K562 (cell line): ENCODE measurements at regions not wholly inside any gene's neighbourhood (a gene's known extent, or its start where the extent isn't known, plus 50 kb on each side); places are given as distances from the start of the nearest gene placed in this dataset.

Experiments used
- ATF3 ChIP-seq, 2 experiments: fragments of 450-650 bp in 1 of 2; sonication (generic) in 1 of 2; formaldehyde crosslinking in 1 of 2; IDR thresholded peaks in 1 of 2; conservative IDR thresholded peaks in 1 of 2; 2 replicates each; pipeline versions ENCODE4 v1.6.1 to v1.8.1; 2016 to 2023; ENCODE audit warnings: mild to moderate bottlenecking in 2 of 2, moderate library complexity in 2 of 2, inconsistent platforms in 1 of 2, missing genetic modification reagents in 1 of 2
- ATF4 ChIP-seq: fragments of 450-650 bp; formaldehyde crosslinking; IDR thresholded peaks from 2 replicates; pipeline ENCODE4 v1.4.0; 2022; ENCODE audit warnings: mild to moderate bottlenecking, moderate library complexity
- EP400 ChIP-seq: fragments of 450-650 bp; IDR thresholded peaks from 2 replicates; pipeline ENCODE4 v1.6.1; 2017; ENCODE audit warnings: antibody characterized with exemption, mild to moderate bottlenecking, moderate library complexity
- FOSL1 ChIP-seq: fragments of 200-800 bp; sonication (Bioruptor generic); conservative IDR thresholded peaks from 2 replicates; pipeline ENCODE4 v1.6.1; 2016; ENCODE audit warnings: missing genetic modification characterization, missing compliant biosample characterization
- IRF9 ChIP-seq: fragments of 450-650 bp; IDR thresholded peaks from 2 replicates; pipeline ENCODE4 v1.6.1; 2016; ENCODE audit warnings: missing biosample characterization, missing genetic modification characterization
- JUNB ChIP-seq: fragments of 450-650 bp; formaldehyde crosslinking; conservative IDR thresholded peaks from 2 replicates; pipeline ENCODE4 v1.4.0; 2020; ENCODE audit warnings: mild to moderate bottlenecking
- NCOA2 ChIP-seq, 2 experiments: fragments of 450-650 bp; IDR thresholded peaks; 2 replicates each; pipeline ENCODE4 v1.6.1; 2018; ENCODE audit warnings: mild to moderate bottlenecking in 2 of 2, moderate library complexity in 1 of 2; ENCODE audit not compliant: partially characterized antibody in 2 of 2
- RNF2 ChIP-seq: sonication (generic); IDR thresholded peaks from 2 replicates; pipeline ENCODE4 v1.6.1; 2016
- ZNF395 ChIP-seq: fragments of 200-800 bp; sonication (Bioruptor generic); IDR thresholded peaks from 2 replicates; pipeline ENCODE4 v1.6.1; 2017; ENCODE audit warnings: missing genetic modification characterization, missing compliant biosample characterization

GRCh38 chr2:204470178-204470620 lies 75.1 kb upstream of the PARD3B start (continued):
- peak; percentile 92 for TF ChIP-seq ATF3 (IDR thresholded peaks at IDR 0.05)
- no peak for TF ChIP-seq ATF3 (CRISPR knock-in tag; conservative IDR thresholded peaks at IDR 0.05)
- no peak for TF ChIP-seq ZNF395 (CRISPR knock-in tag)
- 0 out of 2 replicates have a peak, but pooled peaks have one; percentile 18 for TF ChIP-seq FOSL1 (tag)
- TF ChIP-seq IRF9 = peak; percentile 87
- TF ChIP-seq ATF4 (CRISPR knock-in tag) = peak; percentile 99
- TF ChIP-seq RNF2 = peak; percentile 84; the same call in 1 of the 2 replicates
- peak; percentile 66 for TF ChIP-seq EP400
- no peak for TF ChIP-seq NCOA2 (IDR thresholded peaks at IDR 0.05; ENCODE audit: partially characterized antibody in 2 of 2)
- no peak for TF ChIP-seq JUNB (CRISPR knock-in tag)
